ENCODE measurements at regions not wholly inside any gene's neighbourhood (a gene's known extent, or its start where the extent isn't known, plus 50 kb on each side); places are given as distances from the start of the nearest gene placed in this dataset.

- TF ChIP-seq CTCF (IDR thresholded peaks at IDR 0.05): no peak
- DNase-seq: no peak
- intact Hi-C loops (cut with DNase I): no loop called here
- no peaks in the 10 kb centered on the region for H3K36me3 ChIP-seq
- no peak overlapping the region for H3K4me3 ChIP-seq
- H3K27me3 ChIP-seq: no peaks in the 10 kb centered on the region
- H3K9me3 ChIP-seq: no peaks in the 10 kb centered on the region
- no peak for ATAC-seq
- no peak overlapping the region for H3K27ac ChIP-seq
- no peaks in the 10 kb centered on the region for H3K4me1 ChIP-seq
Measured at GRCh38 chr2:23248667-23249066, 136.3 kb upstream of the KLHL29 start.

- TF ChIP-seq CTCF (IDR thresholded peaks at IDR 0.05): no peak
- no peaks in the 10 kb centered on the region for H3K27me3 ChIP-seq
- DNase-seq (no peak), ATAC-seq (no peak)
- intact Hi-C loops (cut with DNase I): no loop called here
- no peak overlapping the region for H3K4me3 ChIP-seq
- no peak overlapping the region for H3K27ac ChIP-seq
- H3K4me1 ChIP-seq: no peaks in the 10 kb centered on the region
- no peaks in the 10 kb centered on the region for H3K36me3 ChIP-seq
- H3K9me3 ChIP-seq: no peaks in the 10 kb centered on the region
Measured at GRCh38 chr2:23249348-23249747, 135.6 kb upstream of the KLHL29 start.

GRCh38 chr2:23250371-23250770 lies 134.6 kb upstream of the KLHL29 start:
- Histone ChIP-seq H3K4me1 (no peaks in the 10 kb centered on the region), H3K4me3 (no peak overlapping the region), H3K27me3 (no peaks in the 10 kb centered on the region), H3K9me3 (no peaks in the 10 kb centered on the region), H3K36me3 (no peaks in the 10 kb centered on the region), H3K27ac (no peak overlapping the region)
- DNase-seq (no peak), ATAC-seq (no peak)
- intact Hi-C loops (cut with DNase I): no loop called here
- no peak for TF ChIP-seq CTCF (IDR thresholded peaks at IDR 0.05)

- Histone ChIP-seq H3K9me3 (no peaks in the 10 kb centered on the region), H3K4me1 (no peaks in the 10 kb centered on the region), H3K27me3 (no peaks in the 10 kb centered on the region), H3K4me3 (no peak overlapping the region), H3K36me3 (no peaks in the 10 kb centered on the region), H3K27ac (no peak overlapping the region)
- intact Hi-C loops (cut with DNase I): no loop called here
- no peak for TF ChIP-seq CTCF (IDR thresholded peaks at IDR 0.05)
- no peak for ATAC-seq
- DNase-seq: no peak
Measured at GRCh38 chr2:23256643-23257042, 128.3 kb upstream of the KLHL29 start.

- Histone ChIP-seq H3K9me3 (no peaks in the 10 kb centered on the region), H3K4me1 (no peaks in the 10 kb centered on the region), H3K36me3 (no peaks in the 10 kb centered on the region), H3K4me3 (no peak overlapping the region), H3K27ac (no peak overlapping the region), H3K27me3 (no peaks in the 10 kb centered on the region)
- no peak for TF ChIP-seq CTCF (IDR thresholded peaks at IDR 0.05)
- ATAC-seq (no peak), DNase-seq (no peak)
- intact Hi-C loops (cut with DNase I): no loop called here
Measured at GRCh38 chr2:23260621-23261020, 124.4 kb upstream of the KLHL29 start.
